HUES64 (cell line): ENCODE measurements at regions not wholly inside any gene's neighbourhood (a gene's known extent, or its start where the extent isn't known, plus 50 kb on each side); places are given as distances from the start of the nearest gene placed in this dataset.

ENCODE experiments used
- H3K27ac ChIP-seq: 2 replicates; pipeline ENCODE4 v1.7.0; 2013; ENCODE audit warnings: low read depth, low read length, inconsistent platforms
- H3K27me3 ChIP-seq: 2 replicates; pipeline ENCODE4 v1.6.1; 2013; ENCODE audit warnings: mild to moderate bottlenecking, low read length; ENCODE audit not compliant: insufficient read depth
- H3K36me3 ChIP-seq: 2 replicates; pipeline ENCODE4 v1.6.1; 2013; ENCODE audit warnings: mild to moderate bottlenecking, low read length; ENCODE audit not compliant: insufficient read depth
- H3K4me1 ChIP-seq: 2 replicates; pipeline ENCODE4 v1.6.1; 2013; ENCODE audit warnings: mild to moderate bottlenecking, low read length, moderate library complexity; ENCODE audit not compliant: insufficient read depth
- H3K4me3 ChIP-seq: 2 replicates; pipeline ENCODE4 v1.5.1; 2013; ENCODE audit warnings: mild to moderate bottlenecking, low read length, moderate library complexity
- H3K9ac ChIP-seq: 2 replicates; pipeline ENCODE4 v1.6.1; 2013; ENCODE audit warnings: mild to moderate bottlenecking, low read depth, low read length
- H3K9me3 ChIP-seq: 2 replicates; pipeline ENCODE4 v1.6.1; 2013; ENCODE audit warnings: low read depth, low read length; ENCODE audit not compliant: insufficient read depth
- WGBS: fragments of 150-250, 120-280 bp; methylation state at CpG from one replicate; pipeline ENCODE4 v1.1.7; 2013; ENCODE audit warnings: missing lambda C conversion rate; 5-methylcytosine and 5-hydroxymethylcytosine counted together

DNA sequence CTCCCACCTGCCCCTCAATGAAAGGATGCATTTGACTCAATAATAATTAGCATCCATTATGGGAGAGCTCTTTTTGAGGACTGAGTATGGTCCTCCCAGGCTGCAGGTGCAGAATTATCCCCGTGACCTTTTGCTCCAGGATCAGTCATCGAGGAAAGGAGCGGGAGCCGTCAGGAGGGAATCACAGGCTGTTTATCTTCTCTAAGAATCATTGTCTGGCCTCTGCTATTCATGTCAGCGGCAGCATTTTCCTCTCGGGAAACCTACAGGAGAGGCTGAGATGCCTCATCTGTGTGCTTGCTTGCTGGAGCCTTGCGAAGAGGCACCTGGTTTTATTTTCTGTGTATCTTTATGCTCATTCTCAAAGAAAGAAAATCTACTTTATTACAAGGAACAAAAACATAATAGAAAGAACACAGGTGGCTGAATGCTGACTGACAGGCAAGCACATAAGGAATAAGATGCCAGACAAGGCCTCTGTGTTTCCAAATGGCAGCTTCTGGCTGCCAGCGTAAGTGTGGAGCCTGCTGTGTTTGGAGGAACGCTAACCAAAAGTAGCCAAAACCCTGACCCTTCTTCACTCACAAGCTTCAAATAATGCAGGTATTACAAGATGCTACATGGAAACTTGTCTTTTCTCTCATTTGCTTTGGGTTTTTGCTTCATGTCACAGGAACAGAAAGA lies 539.1 kb upstream of the MARCKS start:
- peaks cover 5% of the 10 kb centered on the region; the same call in 1 of the 2 replicates for H3K4me1 ChIP-seq
- no peak overlapping the region for H3K9ac ChIP-seq
- no peak overlapping the region for H3K4me3 ChIP-seq
- H3K27me3 ChIP-seq: no peaks in the 10 kb centered on the region
- H3K9me3 ChIP-seq: no peaks in the 10 kb centered on the region
- H3K36me3 ChIP-seq: no peaks in the 10 kb centered on the region
- no peak overlapping the region for H3K27ac ChIP-seq
- WGBS: 91% methylated on average over 9 of the region's 9 CpGs

DNA sequence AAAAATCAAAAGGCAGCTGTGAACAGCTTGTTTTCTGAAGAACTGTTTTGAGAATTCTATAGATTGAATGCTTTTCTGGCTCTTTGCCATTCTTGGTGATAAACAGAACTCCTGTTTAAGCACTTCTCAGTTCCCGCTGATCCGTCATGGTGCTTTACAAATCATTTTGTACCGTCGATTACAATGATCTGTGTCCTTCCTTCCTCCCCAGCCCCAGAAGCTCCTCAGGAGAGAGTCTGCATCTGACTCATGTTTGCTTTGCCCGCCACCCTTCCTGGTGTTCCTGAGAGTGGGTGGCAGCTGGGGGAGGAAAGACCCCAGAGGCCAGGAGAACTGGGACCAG lies 538.6 kb upstream of the MARCKS start:
- Histone ChIP-seq H3K4me3 (no peak overlapping the region), H3K4me1 (peaks cover 5% of the 10 kb centered on the region; the same call in 1 of the 2 replicates), H3K9ac (no peak overlapping the region), H3K9me3 (no peaks in the 10 kb centered on the region), H3K27me3 (no peaks in the 10 kb centered on the region), H3K27ac (no peak overlapping the region), H3K36me3 (no peaks in the 10 kb centered on the region)
- WGBS: 90% methylated on average over 5 of the region's 5 CpGs

DNA sequence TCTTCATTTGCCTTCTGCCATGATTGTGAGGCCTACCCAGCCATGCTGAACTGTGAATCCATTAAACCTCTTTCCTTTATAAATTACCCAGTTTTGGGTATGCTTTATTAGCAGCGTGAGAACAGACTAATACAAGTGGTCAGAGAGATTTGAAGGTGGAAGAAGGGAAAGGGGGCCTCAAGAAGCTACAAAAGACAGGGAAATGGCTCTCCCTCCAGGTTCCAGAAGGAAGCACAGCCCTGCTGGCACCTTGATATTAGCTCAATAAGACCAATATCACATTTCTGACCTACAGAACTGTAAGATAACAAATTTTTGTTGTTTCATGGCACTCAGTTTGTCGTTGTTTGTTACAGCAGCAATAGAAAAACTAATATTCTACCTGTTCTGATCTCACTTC lies 536.5 kb upstream of the MARCKS start:
- 94% methylated on average over 2 of the region's 2 CpGs for WGBS
- no peak overlapping the region for H3K4me3 ChIP-seq

DNA sequence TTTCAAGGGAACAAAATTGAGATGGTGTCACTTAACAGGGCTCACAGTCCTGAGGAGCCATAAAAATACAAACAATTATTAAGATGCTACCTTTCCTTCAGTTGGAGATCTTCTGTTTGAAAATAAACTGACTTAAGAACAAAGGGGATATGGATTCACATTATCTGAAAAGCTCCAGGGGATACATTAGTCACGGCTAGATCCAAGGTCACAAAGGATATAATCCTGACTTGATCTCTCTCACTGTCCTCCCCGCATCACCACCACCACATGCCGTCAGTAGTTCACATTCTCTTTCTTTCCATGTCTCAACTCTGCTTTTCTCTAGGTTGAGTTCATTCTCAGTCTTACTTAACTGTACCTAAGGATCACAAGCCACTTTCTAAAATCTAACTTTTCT lies 530.4 kb upstream of the MARCKS start:
- H3K9me3 ChIP-seq: no peaks in the 10 kb centered on the region
- H3K27ac ChIP-seq: no peak overlapping the region
- 59% methylated on average over 3 of the region's 3 CpGs for WGBS
- no peaks in the 10 kb centered on the region for H3K36me3 ChIP-seq
- H3K4me1 ChIP-seq: no peaks in the 10 kb centered on the region
- H3K9ac ChIP-seq: no peak overlapping the region
- no peak overlapping the region for H3K4me3 ChIP-seq
- H3K27me3 ChIP-seq: no peaks in the 10 kb centered on the region

More for the DNA sequence above, 536.5 kb upstream of the MARCKS start:
- H3K36me3 ChIP-seq: no peaks in the 10 kb centered on the region
- H3K9ac ChIP-seq: no peak overlapping the region
- no peaks in the 10 kb centered on the region for H3K27me3 ChIP-seq
- peaks cover 5% of the 10 kb centered on the region; the same call in 1 of the 2 replicates for H3K4me1 ChIP-seq
- H3K9me3 ChIP-seq: no peaks in the 10 kb centered on the region
- H3K27ac ChIP-seq: no peak overlapping the region

DNA sequence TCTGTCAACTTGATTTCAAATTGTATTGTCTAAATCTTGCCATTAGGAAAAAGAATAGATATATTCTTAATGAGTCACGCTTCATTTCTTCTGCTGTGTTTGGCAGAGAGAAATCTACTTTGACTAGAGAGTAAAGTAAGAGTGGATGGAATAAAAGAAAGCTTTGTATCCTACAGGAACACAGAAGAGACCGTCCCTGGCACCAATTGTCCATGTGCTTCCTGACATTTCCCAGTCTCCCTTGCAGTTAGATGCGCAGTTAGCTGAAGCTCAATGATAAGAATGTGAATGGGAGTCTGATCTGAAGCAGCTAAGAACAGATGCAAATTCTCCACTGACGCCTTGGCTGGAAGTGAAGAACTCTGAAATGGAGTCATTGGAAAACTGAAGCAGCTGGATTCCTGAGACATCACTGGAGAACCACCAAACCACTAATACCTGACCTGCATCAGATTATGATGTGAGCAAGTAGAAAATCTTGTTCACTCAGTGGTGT lies 528.2 kb upstream of the MARCKS start:
- H3K9me3 ChIP-seq: no peaks in the 10 kb centered on the region
- H3K27ac ChIP-seq: no peak overlapping the region
- H3K4me1 ChIP-seq: no peaks in the 10 kb centered on the region
- no peaks in the 10 kb centered on the region for H3K27me3 ChIP-seq
- 94% methylated on average over 4 of the region's 4 CpGs for WGBS
- no peaks in the 10 kb centered on the region for H3K36me3 ChIP-seq
- no peak overlapping the region for H3K4me3 ChIP-seq
- H3K9ac ChIP-seq: no peak overlapping the region

DNA sequence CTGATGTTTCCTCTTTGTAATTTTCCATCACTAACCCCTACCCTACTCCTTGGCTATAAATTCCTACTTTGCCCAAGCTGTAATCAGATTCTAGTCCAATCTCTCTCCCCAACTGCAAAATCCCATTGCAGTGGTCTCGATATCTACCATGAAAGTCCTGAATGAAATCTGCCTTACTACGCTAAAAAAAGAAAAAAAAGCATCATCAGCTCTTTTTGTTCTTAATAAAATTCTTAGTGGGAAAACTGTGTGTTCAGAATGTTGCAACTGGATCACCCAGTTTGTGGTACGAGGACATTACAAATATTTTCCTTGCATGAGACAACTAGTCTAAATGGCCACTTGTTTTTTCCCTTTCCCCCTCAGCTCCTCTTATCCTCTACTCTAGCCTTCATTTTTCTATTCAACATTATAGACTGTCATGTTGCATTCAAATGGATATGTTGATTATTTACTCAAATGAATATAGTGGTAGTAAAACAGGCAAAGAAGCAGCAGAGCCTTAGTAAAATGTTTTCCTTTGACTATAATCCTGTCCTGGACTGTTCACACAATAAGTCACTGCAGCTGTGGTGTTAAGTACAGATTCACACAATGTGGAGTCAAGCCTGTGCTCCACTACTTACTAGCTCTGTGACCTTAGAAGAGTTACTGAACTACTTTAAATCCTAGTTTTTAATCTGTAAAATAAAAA lies 527.1 kb upstream of the MARCKS start:
- H3K9ac ChIP-seq: no peak overlapping the region
- H3K27me3 ChIP-seq: no peaks in the 10 kb centered on the region
- WGBS: 93% methylated on average over 3 of the region's 3 CpGs
- no peak overlapping the region for H3K27ac ChIP-seq
- H3K4me3 ChIP-seq: no peak overlapping the region
- no peaks in the 10 kb centered on the region for H3K36me3 ChIP-seq
- H3K9me3 ChIP-seq: no peaks in the 10 kb centered on the region
- no peaks in the 10 kb centered on the region for H3K4me1 ChIP-seq

DNA sequence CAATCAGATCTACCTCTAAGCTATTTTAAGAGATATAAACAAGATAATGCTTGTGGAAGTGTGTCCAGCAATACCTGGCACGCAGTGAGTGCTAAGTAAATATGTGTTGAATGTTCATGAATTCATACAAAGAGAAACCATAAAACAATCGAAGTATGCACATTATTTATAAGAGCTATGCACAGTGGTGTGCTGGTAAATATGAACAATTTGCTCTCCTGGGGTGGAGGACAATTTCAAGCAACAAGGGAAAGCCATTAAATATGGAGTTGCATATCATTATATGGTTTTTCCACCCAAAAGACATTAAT lies 526.6 kb upstream of the MARCKS start:
- H3K9me3 ChIP-seq: no peaks in the 10 kb centered on the region
- H3K27me3 ChIP-seq: no peaks in the 10 kb centered on the region
- no peak overlapping the region for H3K4me3 ChIP-seq
- 100% methylated on average over 2 of the region's 2 CpGs for WGBS
- no peaks in the 10 kb centered on the region for H3K4me1 ChIP-seq
- H3K9ac ChIP-seq: no peak overlapping the region
- H3K36me3 ChIP-seq: no peaks in the 10 kb centered on the region
- no peak overlapping the region for H3K27ac ChIP-seq

DNA sequence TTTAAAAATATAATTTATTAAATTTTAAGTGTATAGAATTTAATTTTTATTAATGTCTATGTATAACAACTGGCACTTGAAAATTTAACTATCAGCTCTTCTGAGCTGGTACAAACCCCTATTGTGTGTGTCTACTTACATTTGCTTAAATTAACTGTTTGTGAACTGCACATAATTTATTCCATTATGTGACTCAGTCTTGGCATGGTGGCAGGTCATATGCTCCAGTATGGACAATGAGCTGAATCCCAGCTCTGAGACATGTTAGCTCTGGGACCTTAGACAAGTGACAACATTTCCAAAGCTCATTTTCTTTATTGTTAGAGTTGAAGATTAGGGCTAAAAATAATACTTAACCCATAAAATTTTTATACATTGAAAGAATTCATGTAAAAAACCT lies 526.1 kb upstream of the MARCKS start:
- Histone ChIP-seq H3K36me3 (no peaks in the 10 kb centered on the region), H3K4me1 (no peaks in the 10 kb centered on the region), H3K9ac (no peak overlapping the region), H3K27ac (no peak overlapping the region), H3K4me3 (no peak overlapping the region), H3K27me3 (no peaks in the 10 kb centered on the region), H3K9me3 (no peaks in the 10 kb centered on the region)

DNA sequence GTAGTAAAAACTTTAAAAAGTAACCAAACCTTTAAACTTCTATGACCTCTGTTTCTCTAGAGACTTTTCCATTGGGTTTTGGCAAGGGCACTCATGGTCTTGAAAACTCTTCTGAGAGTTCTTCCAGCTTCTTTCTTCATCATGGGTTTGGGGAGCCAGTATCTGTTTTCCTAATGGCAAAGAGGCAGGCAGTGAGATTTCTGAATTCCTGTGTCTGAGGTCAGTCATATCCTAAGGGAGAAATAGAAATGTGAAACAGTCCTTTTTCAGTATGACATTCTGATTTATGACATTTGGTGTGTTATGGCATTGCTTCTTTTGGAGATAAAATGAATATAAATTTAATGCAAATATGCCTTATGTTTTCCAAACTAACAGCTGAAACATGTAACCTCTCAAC lies 518.5 kb upstream of the MARCKS start:
- H3K27ac ChIP-seq: no peak overlapping the region
- H3K4me3 ChIP-seq: no peak overlapping the region
- no peaks in the 10 kb centered on the region for H3K36me3 ChIP-seq
- H3K9me3 ChIP-seq: no peaks in the 10 kb centered on the region
- peaks cover 5% of the 10 kb centered on the region; the same call in 1 of the 2 replicates for H3K4me1 ChIP-seq
- no peak overlapping the region for H3K9ac ChIP-seq
- H3K27me3 ChIP-seq: no peaks in the 10 kb centered on the region

DNA sequence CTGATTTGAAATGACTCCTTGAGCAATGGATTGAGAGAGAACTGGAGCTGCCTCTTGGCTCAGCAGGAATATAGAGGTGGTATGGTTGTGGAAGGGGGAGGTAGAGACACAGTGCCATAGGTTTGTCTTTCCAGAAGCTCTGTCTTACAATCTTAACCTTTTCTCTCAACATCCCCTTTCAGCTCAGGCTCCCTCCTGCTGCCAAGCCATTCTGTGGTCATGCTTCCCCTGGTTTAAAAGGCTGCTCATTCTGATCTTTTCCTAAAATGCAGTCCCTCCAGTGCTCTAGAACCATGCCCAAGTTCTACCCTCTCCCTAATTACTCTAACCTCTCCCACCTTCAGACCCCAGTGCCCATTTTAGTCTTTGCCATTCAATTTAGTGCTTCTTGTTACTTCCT lies 517.9 kb upstream of the MARCKS start:
- Histone ChIP-seq H3K27me3 (no peaks in the 10 kb centered on the region), H3K9ac (no peak overlapping the region), H3K27ac (no peak overlapping the region), H3K36me3 (no peaks in the 10 kb centered on the region), H3K4me3 (no peak overlapping the region), H3K9me3 (no peaks in the 10 kb centered on the region), H3K4me1 (peaks cover 5% of the 10 kb centered on the region; the same call in 1 of the 2 replicates)

DNA sequence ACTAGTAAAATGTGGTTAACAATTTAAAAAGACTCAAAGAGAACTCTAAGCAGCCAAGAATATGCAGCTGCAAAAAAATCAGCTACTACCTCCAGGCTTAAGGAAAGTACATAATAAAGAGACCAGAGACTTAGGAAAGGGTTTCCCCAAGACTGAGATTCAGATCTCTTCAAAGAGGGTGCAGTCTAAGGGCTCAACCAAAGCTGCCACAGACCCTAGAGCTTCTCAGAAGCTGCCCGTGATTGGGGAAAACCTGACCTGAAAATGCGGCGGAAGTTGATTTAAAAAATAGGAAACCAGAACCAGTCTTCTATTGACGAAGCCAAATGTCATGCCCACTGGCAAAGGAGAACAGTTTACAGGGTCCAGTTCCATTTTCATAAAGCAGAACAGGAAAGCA lies 516.8 kb upstream of the MARCKS start:
- Histone ChIP-seq H3K4me1 (peaks cover 10% of the 10 kb centered on the region; the same call in 1 of the 2 replicates), H3K27ac (no peak overlapping the region), H3K36me3 (no peaks in the 10 kb centered on the region), H3K4me3 (no peak overlapping the region), H3K9me3 (no peaks in the 10 kb centered on the region), H3K27me3 (no peaks in the 10 kb centered on the region), H3K9ac (no peak overlapping the region)
- WGBS: 90% methylated on average over 4 of the region's 4 CpGs
